NCI-H345 (cell line): ENCODE measurements at regions not wholly inside any gene's neighbourhood (a gene's known extent, or its start where the extent isn't known, plus 50 kb on each side); places are given as distances from the start of the nearest gene placed in this dataset.
A peak's percentile ranks its signal among the peaks of the same experiment; 100 is the strongest.
"Not testable (repeated sequence)": the region's sequence is repeated elsewhere in the genome, so short reads cannot be mapped to it uniquely, and the experiment has no call there.

ENCODE experiments used
- DNase-seq: peaks from one replicate; lab custom pipeline; 2025; lab: John Stamatoyannopoulos, UW

DNA sequence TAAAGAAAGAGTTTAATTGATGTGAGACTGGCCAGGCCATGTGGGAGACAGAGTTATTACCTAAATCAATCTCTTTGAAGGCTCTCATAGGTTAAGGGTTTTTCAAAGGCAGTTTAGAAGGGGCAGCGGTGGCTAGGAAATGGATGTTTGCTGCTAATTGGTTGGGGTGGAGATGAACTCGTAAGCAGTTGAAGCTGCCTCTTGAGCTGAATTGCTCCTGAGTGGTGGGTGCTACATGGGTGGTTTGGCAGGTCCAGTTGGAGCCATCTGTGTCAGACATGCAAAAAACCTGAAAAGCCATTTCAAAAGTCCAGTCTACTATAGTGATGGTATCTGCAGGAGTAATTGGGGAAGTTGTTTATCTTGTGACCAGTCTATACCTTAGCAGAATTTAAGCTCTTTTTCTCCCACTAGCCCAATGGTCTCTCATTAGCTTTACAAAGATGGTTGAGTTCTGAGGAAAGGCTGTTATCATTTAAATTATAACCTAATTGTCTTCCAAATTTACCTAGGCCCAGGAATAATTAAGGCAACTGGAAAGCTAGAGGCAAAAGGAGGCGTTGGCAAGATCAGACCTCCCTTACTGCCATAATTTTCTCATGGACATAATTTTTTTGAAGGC lies 762.4 kb upstream of the FRG1 start:
- DNase-seq, result no peak

DNA sequence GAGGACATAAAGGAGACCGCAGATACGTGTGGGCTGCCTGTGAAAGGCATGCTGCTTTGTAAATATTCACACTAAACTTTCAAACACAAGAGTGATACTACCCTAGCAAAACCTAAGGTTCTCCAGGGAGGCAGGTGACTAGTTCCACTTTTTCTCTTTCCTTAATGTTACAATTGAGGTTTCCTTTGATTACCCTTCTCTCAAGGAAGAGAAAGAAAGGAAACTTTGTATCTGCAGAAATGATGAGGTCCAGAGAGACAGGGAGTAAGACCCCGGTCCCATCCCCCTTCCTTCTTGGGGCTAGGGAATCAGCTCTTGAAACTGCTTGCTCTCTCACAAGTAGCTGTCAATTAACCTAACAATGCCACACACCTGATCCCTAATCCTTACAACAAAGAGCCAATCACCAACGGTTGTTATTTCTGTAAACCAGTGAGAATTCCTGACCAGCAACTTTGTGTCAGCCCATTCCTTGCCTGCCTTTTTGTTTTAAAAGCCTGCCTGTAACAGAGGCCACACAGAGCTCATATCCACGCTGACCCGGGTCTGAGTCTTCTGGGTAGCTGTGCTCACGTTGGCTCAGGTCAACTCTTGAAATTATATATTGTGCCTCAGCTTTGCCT lies 754.8 kb upstream of the FRG1 start:
- DNase-seq, result no peak

DNA sequence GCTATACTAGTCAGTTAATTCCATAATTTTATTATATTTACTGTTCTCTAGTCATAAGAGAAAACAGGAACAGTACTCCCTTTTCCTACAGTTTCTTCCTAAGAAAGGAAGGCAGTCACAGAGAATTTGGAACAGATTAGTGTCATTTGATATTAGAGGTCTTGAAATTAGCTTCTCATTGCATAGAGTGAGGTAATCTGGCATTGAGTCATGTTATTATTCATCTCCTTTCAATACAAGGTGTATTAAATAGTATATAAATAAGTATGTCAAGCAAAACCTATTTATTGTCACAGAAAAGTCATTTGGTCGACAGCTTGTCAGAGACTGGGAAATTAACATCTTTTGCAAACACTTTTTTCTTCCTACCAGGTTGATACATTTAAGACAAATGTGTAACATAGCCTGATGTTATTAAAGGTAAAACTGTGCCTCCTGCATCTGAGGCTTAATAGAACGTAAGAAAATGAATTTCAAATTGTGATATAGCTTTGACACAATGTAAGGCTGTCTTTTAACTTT lies 753.1 kb upstream of the FRG1 start:
- no peak for DNase-seq

DNA sequence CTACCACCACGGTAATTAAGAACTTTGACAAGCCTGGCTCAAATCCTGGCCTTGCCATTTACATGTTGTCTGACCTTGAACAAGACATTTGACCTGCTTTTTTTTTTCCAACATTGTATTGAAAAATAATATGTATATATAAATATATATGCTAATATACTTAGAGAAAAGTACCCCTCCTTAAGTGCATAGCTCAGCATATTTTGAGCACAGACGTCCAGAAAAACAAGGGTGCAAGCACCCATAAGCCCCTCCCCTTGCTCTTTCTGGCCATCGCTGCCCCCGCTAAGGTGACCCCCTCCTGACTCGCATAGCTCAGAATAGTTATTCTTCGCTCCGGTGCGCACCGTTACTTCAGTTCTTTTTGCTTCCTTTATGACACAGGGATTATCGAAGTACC lies 742.0 kb upstream of the FRG1 start:
- no peak for DNase-seq

DNA sequence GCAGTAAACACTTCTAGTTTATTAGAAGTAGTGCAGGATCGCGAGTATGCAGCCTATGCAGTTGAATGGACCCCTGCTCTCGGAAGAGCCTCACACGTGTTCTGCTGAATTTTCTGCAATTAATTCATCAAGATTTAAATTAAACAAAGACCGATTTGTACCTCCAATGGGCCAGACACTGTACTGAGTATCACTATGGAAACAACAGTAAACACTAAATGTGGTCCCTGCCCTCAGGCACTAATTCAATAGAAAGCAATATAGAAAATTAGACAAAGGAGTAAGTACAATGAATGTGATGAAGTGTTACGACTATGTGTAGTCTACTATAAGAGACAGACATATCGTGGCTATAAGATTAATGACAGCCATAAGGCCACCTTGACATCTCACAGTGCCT lies 740.3 kb upstream of the FRG1 start:
- no peak for DNase-seq

DNA sequence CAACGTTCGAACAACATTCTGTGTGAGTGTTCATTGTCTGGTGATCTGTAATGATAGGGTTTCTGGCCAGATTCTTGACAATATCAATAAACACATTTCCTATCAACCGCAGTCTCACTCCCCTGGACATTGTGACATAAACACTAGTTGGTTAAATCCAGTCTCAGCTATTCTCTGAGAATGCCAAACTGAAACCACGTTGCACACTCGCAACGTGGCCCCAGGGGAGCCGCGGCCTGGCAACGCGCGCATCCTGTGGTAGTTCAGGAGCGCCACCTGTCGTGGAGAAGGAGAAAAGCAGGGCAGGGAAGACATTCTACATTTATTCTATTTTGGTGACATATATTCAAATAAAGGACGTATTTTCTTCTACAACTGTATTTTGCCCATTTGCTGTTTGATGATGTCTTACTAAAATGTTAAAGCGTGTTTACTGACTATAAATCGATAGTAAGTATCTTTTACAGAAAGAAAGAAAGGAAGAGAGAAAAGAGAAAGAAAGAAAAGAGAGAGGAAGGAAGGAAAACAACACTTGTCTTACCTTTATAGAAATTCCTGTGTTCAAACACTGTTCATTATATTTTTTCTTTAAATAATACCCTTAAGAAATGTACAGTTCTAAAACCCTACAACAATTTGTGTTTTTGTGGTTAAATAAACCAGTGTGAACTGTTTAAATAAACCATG lies 738.3 kb upstream of the FRG1 start:
- DNase-seq, result peak; percentile 51

DNA sequence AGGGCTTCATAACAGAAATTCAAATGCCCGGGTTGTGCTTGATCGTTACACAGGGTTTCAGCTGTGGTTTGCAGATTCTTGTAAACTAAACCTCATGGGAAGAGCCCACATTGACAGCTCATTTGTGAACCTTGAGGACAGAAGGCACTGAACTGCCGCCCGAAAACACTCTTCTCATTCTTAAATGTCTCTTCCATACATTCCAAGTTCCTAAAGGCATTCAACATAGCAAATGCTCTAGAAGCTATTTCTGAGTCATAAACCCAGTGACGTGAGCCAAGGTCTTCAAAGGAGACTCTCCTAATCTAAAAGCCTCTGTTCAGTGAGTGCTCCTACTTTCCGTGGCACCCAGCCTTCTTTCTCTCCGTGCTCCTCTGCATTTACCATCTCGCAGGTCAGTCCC lies 737.8 kb upstream of the FRG1 start:
- no peak for DNase-seq

DNA sequence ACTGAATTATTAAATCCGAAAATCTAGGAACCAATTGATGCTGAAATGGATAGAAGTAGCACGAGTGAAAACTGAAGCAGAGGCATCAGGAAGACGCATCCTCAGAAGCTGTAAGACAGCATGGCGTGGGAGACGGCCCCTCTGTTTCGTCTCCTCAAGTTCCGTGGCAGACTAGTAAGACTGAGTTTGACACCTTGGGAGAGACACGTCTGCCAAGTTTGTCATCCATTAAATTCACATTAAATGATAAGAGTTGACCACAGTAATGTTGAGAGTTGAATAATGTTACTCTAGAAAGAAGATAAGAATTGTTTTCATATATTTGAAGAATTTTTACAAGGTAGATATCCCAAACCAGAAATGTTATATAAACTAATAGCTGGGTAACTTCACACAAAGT lies 736.1 kb upstream of the FRG1 start:
- no peak for DNase-seq

DNA sequence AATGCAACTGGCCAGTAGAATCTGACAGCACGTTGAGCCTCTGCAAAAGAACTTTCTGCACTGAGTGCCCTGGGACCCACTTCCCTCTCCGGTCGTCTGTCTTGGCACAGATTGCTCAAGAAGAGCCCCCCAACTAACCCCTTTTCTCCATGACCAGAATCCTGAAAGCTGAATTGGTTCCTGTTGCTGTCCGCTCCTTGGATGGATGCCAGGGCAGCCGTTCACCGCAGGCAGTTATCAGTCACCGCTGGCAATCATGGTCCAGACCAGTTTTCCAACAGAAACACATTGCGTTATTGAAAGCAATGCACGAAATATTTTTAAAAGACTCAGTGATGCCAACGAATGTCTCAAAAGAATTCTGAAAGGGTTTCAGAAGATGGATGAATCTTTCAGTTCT lies 733.7 kb upstream of the FRG1 start:
- DNase-seq, result no peak

DNA sequence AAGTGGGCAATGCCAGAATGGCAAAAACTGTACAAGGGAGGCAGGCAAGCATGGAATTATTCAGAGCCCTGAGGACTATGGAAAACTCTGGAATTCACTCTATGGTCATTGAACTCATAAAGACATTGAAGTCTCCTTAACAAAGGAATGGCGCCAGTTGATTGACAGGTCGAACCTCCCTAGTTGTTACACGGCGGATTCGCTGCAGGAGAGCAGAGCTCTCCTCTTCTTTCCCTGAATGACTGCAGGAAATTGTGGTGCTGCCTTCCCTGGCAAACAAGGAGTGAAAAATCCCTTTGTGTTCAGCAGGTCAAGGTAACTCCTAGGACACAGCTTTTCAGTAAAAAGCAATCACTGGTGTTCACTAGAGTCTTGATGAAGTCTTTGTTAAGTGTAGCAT lies 732.8 kb upstream of the FRG1 start:
- no peak for DNase-seq

DNA sequence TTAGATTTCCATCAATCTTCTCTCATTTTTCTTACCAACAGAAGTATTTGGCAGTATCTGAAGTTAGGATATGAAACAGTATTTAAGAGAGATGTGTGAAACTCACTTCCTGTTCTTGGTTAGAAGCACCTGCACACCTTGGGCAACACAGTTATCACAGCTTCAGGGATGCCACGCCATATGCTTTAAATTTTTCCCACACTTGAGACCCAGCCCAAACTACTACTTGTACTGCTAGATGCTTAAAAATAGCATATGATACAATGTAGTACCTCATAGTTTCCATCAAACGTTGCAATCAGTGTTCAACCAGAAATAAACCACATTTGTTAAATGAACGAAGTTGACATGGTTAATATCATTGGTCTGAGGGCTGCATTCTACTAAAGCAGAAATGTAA lies 725.1 kb upstream of the FRG1 start:
- DNase-seq, result no peak

DNA sequence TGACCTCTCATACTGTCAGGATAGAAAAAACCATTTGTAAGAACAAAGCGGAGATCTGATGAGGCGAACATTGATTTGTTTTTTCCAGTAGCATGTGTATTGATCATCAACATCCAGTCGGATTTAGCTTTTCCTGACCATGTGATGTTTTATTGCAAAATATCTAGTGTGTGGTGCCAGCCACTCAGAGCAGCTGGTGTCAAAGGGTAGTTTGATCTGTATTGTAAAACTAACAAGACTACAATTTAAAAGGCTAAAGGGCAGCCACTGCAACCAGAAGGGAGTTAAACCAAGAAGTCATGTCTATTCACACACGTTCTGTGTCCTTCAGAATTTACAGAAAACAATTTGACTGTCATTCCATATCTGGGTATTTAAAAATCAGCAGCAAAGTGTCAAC lies 719.0 kb upstream of the FRG1 start:
- no peak for DNase-seq

DNA sequence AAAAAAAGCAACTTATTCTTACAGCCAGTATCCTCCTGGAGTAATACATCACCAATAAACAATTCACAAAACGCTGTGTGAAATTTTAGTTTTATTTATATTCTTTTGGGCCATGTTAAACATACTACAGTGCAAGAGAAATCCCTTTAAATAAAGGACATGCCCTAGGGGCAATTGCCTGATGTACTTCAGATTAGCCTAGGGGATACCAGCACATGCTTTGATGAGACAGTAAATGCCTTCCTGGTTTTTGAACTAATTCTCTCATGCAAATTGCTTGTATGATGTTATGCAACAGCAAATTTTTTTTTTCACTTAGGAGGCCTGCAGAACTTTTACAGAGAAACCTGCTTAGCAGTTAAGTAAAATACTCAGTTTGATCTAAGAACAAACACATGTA lies 711.9 kb upstream of the FRG1 start:
- no peak for DNase-seq

DNA sequence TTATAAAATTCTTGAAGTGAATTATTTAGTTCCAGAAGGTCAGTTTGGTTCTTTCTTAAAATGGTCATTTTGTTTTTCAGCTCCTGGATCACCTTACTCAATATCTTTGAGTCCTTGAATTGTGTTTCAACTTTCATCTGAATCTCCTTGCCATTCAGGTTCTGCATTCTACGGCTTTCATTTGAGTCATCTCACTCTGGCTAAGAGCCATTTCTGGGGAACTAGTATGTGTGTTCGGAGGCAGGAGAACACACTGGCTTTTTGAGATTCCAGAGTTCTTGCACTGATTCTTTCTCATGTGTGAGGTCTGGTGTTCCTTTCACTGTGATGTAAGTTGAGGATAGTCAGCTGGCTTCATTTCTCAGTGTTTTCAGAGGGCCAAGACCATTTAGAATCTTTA lies 708.4 kb upstream of the FRG1 start:
- DNase-seq, result no peak

DNA sequence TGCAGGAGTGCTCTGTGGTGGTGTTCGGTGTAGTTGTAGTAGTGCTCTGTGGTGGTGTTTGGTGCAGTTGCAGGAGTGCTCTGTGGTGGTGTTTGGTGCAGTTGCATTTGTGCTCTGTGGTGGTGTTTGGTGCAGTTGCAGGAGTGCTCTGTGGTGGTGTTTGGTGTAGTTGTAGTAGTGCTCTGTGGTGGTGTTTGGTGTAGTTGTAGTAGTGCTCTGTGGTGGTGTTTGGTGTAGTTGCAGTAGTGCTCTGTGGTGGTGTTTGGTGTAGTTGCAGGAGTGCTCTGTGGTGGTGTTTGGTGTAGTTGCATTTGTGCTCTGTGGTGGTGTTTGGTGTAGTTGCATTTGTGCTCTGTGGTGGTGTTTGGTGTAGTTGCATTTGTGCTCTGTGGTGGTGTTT lies 706.9 kb upstream of the FRG1 start:
- not testable (repeated sequence) for DNase-seq

DNA sequence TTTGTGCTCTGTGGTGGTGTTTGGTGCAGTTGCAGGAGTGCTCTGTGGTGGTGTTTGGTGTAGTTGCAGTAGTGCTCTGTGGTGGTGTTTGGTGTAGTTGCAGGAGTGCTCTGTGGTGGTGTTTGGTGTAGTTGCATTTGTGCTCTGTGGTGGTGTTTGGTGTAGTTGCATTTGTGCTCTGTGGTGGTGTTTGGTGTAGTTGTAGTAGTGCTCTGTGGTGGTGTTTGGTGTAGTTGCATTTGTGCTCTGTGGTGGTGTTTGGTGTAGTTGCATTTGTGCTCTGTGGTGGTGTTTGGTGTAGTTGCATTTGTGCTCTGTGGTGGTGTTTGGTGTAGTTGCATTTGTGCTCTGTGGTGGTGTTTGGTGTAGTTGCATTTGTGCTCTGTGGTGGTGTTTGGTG lies 705.7 kb upstream of the FRG1 start:
- not testable (repeated sequence) for DNase-seq

DNA sequence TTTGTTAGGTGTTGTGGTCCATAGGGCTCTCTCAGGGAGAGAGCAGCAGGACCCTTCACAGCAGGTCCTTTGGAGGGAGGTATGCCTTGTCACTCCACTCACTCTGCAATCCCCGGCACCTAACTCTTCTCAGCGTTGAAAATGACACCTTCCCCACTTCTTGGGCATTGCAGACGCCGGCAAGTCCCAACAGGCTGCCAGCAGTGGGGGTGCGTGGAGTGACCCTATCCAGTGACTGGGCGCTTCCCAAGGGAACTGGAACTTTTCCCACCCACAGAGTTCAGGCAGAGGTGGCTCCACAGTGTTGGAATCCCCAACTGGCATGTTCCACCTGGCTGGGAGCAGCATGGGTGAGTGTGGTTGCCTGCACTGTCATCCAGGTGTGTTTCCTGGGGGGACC lies 705.1 kb upstream of the FRG1 start:
- no peak for DNase-seq

DNA sequence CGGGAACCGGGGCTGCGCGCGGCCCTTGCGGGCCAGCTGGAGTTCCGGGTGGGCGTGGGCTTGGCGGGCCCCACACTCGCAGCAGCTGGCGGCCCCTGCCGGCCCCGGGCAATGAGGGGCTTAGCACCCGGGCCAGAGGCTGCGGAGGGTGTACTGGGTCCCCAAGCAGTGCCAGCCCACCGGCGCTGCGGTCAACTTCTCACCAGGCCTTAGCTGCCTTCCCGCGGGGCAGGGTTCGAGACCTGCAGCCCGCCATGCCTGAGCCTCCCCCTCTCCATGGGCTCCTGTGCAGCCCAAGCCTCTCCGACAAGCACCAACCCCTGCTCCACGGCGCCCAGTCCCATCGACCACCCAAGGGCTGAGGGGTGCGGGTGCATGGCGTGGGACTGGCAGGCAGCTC lies 704.4 kb upstream of the FRG1 start:
- not testable (repeated sequence) for DNase-seq

DNA sequence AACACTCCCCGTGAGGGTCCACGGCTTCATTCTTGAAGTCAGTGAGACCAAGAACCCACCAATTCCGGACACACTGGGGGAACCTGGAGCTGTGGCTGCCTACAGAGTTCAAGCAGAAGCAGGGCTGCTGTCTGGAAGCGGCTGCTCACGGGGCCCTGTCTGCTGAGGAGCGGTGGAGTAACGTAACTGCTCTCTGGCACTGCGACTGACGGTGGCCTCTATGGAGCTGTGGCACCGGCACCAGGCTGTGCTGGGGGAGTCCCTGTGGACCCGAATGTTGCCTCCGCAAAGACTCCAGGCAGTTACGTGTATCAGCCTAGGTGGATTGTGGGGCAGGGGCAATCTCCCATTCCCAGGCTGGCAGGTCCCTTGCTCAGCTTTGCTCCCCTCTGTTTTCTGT lies 703.3 kb upstream of the FRG1 start:
- DNase-seq, result no peak

DNA sequence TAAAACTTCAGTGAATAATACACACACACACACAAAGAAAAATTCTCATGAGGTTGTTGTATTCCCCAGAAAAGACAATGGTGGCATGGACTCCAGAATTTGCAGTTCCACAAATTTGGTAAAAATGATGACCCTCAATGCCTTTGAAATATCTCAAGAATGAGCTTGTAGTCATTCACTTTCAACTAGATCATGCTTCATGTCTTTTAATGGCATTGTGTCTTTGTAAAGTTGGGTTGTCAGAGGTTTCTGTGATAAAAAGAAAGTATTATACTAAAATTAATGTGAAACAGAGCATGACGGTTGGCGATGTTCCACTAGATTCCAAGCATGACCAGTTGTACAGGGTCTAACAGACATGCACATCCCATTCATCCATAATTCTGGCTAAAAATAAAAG lies 685.0 kb upstream of the FRG1 start:
- no peak for DNase-seq

DNA sequence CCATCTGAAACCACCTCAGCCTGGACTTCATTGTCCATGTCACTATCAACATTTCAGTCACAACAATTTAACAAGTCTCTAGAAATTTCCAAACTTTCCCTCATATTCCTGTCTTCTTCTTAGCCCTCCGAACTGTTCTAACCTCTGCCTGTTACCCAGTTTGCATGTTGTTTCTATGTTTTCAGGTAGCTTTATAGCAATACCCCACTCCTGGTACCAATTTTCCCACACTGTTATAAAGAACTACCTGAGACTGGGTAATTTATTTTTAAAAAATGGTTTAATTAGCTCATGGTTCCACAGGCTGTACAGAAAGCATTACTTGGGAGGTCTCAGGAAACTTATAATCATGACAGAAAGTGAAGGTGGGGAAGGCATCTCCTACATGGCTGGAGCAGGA lies 679.2 kb upstream of the FRG1 start:
- DNase-seq, result no peak

DNA sequence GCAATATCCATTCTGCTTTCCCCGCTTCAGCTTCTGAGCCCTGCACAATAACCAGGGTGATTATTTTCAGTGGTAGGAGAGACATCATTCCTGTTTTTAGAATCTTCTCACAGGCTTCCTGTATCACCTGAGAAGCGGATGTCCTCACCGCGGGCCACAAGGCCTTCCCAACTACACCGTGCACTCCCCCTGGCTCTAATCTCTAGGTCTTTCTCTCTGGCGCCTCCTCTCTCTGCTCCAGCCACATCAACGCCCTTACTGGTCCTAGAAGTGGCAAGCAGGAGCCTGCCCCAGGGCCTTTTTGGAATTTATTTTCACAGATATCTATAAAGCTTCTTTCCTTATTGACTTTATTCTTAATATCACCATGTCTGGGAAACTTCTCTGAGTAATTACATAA lies 675.2 kb upstream of the FRG1 start:
- DNase-seq, result no peak

DNA sequence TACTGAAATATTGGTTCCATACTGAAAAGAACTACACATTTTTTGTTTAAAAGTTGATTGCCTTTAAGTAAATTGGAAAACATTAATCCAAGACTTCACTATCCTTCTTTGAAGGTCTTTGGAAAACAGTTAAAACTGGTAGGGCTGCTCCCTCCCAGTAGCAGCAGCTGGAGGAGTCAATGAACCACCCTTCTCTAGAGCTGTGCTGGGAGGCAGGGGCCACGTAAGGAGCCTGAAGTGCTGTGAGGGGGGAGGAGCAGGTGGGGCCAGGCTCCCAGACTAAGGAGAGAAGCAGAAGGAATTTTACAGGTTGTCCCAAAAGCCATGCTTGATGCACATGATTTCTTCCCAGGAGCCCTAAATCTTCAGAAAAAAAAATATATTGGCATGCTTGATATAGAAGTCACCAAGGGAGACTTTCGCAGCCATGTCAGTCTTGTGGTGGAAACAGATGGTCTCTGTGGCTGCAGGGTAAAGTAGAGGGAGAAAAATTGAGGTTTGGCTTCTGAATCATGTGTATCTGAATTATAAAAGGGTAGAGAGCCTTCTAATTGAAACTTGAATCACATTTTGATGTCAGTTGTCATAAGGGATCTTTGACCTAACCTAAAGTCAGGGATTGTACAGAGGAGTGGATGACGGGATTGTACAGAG lies 673.2 kb upstream of the FRG1 start:
- DNase-seq, result no peak
